Liver (tissue), 8 donors: ENCODE measurements at regions not wholly inside any gene's neighbourhood (a gene's known extent, or its start where the extent isn't known, plus 50 kb on each side); places are given as distances from the start of the nearest gene placed in this dataset.

ENCODE experiments used
- DNase-seq: peaks from one replicate; pipeline ENCODE4 v3.0.0-alpha.2; 2017; ENCODE audit warnings: low spot score
- H3K27ac ChIP-seq, 2 donors: one replicate each; pipeline ENCODE4 v1.7.0; 2013; ENCODE audit warnings: inconsistent platforms in 2 of 2, low read length in 2 of 2, control low read depth in 1 of 2, low read depth in 1 of 2, mild to moderate bottlenecking in 1 of 2
- H3K27me3 ChIP-seq, 4 donors: one replicate each; pipeline versions ENCODE4 v1.6.1 to v1.7.0; 2013; ENCODE audit warnings: low read length in 3 of 4, inconsistent platforms in 1 of 4, mild to moderate bottlenecking in 1 of 4, moderate library complexity in 1 of 4; ENCODE audit not compliant: control insufficient read depth in 4 of 4, insufficient read depth in 4 of 4
- H3K36me3 ChIP-seq, 4 donors: one replicate each; pipeline versions ENCODE4 v1.6.1 to v1.7.0; 2013; ENCODE audit warnings: low read length in 3 of 4, mild to moderate bottlenecking in 3 of 4, low read depth in 1 of 4, moderate library complexity in 1 of 4; ENCODE audit not compliant: control insufficient read depth in 4 of 4, insufficient read depth in 3 of 4
- H3K4me1 ChIP-seq, 4 donors: one replicate each; pipeline versions ENCODE4 v1.6.1 to v1.7.0; 2013; ENCODE audit warnings: low read length in 3 of 4, mild to moderate bottlenecking in 3 of 4, moderate library complexity in 1 of 4; ENCODE audit not compliant: control insufficient read depth in 4 of 4, insufficient read depth in 4 of 4
- H3K4me3 ChIP-seq, 3 donors: one replicate each; pipeline versions ENCODE4 v1.6.1 to v1.7.0; 2013; ENCODE audit warnings: low read length in 3 of 3, control low read depth in 1 of 3, low read depth in 1 of 3, mild to moderate bottlenecking in 1 of 3
- H3K9ac ChIP-seq, 2 donors: one replicate each; pipeline ENCODE4 v1.7.0; 2013; ENCODE audit warnings: low read length in 2 of 2, mild to moderate bottlenecking in 2 of 2, moderate library complexity in 2 of 2, control low read depth in 1 of 2, low read depth in 1 of 2
- H3K9me3 ChIP-seq, 4 donors: one replicate each; pipeline versions ENCODE4 v1.6.1 to v1.7.0; 2013; ENCODE audit warnings: low read length in 3 of 4; ENCODE audit not compliant: control insufficient read depth in 4 of 4
- EGR1 ChIP-seq, 2 donors: IDR thresholded peaks; 2 replicates each; pipeline ENCODE4 v1.6.1; 2016 to 2018; ENCODE audit warnings: antibody characterized with exemption in 2 of 2, low read depth in 2 of 2
- FOXA1 ChIP-seq: IDR thresholded peaks from 2 replicates; pipeline ENCODE4 v1.6.1; 2016; ENCODE audit warnings: antibody characterized with exemption
- FOXA2 ChIP-seq: IDR thresholded peaks from 2 replicates; pipeline ENCODE4 v1.6.1; 2016; ENCODE audit warnings: antibody characterized with exemption
- GABPA ChIP-seq, 2 donors: IDR thresholded peaks in 1 of 2; conservative IDR thresholded peaks in 1 of 2; 2 replicates each; pipeline ENCODE4 v1.6.1; 2016; ENCODE audit warnings: antibody characterized with exemption in 2 of 2, mild to moderate bottlenecking in 1 of 2, moderate library complexity in 1 of 2
- HNF4A ChIP-seq, 2 donors: conservative IDR thresholded peaks; 2 replicates each; pipeline ENCODE4 v1.6.1; 2016; ENCODE audit warnings: antibody characterized with exemption in 2 of 2, mild to moderate bottlenecking in 2 of 2
- HNF4G ChIP-seq: IDR thresholded peaks from 2 replicates; pipeline ENCODE4 v1.6.1; 2016; ENCODE audit warnings: antibody characterized with exemption
- JUND ChIP-seq, 2 donors: IDR thresholded peaks; 2 replicates each; pipeline ENCODE4 v1.6.1; 2016; ENCODE audit warnings: antibody characterized with exemption in 2 of 2
- NR2F2 ChIP-seq: IDR thresholded peaks from 2 replicates; pipeline ENCODE4 v1.6.1; 2016; ENCODE audit warnings: antibody characterized with exemption
- RAD21 ChIP-seq, 2 donors: IDR thresholded peaks; 2 replicates each; pipeline ENCODE4 v1.6.1; 2016; ENCODE audit warnings: antibody characterized with exemption in 2 of 2, mild to moderate bottlenecking in 2 of 2
- RXRA ChIP-seq, 2 donors: IDR thresholded peaks; 2 replicates each; pipeline ENCODE4 v1.6.1; 2017 to 2018; ENCODE audit warnings: antibody characterized with exemption in 2 of 2, mild to moderate bottlenecking in 1 of 2
- SP1 ChIP-seq: IDR thresholded peaks from 2 replicates; pipeline ENCODE4 v1.6.1; 2018; ENCODE audit warnings: antibody characterized with exemption, mild to moderate bottlenecking
- TAF1 ChIP-seq: conservative IDR thresholded peaks from 2 replicates; pipeline ENCODE4 v1.6.1; 2016; ENCODE audit warnings: antibody characterized with exemption, mild to moderate bottlenecking
- YY1 ChIP-seq: IDR thresholded peaks from 2 replicates; pipeline ENCODE4 v1.6.1; 2016; ENCODE audit warnings: antibody characterized with exemption, mild to moderate bottlenecking
- WGBS: extraction: QIAGEN DNeasy Blood & Tissue Kit; methylation state at CpG from one replicate; pipeline ENCODE4 v1.1.7; 2013; 5-methylcytosine and 5-hydroxymethylcytosine counted together
- TF ChIP-seq, protein P1 (sequence below): IDR thresholded peaks from 2 replicates; pipeline ENCODE4 v1.6.1; 2016; ENCODE audit warnings: antibody characterized with exemption
- TF ChIP-seq, protein P2 (sequence below): fragments of 150-350 bp; IDR thresholded peaks from 2 replicates; pipeline ENCODE4 v1.5.1; 2017; ENCODE audit warnings: improper control_type of control experiment, low read depth, low read length; ENCODE audit not compliant: missing input control
- TF ChIP-seq, protein P3 (sequence below): IDR thresholded peaks from 2 replicates; pipeline ENCODE4 v1.6.1; 2016; ENCODE audit warnings: antibody characterized with exemption, mild to moderate bottlenecking
- TF ChIP-seq, protein P4 (sequence below): IDR thresholded peaks from 2 replicates; pipeline ENCODE4 v1.6.1; 2016; ENCODE audit warnings: antibody characterized with exemption
- donor health status: healthy.
- donor health status: healthy.
- donor health status: healthy.
- donor health status: healthy.
- donor health status: healthy.

DNA sequence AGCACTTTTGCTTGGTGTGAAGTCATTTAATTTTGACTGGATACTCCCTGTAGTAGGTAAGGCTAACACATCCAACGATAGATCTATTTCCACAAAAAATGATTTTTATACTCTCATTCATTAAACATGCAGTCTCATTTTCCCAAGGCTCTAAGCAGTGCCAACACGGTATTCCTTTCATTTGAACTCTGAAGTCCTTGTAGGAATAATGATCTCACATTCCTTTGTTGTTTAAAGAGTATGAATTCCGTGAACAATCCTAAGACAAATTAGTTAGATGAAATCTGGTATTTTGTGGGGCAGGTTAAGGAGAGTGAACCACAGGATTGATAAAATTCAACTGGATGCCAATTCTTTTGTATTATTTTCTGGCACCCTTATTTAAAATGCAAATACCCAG, 66.6 kb downstream of the LACC1 start:
- 89% methylated on average over 3 of the region's 3 CpGs for WGBS
- Histone ChIP-seq H3K27ac (no peak overlapping the region), H3K4me3 (no peak overlapping the region), H3K27me3 (no peaks in the 10 kb centered on the region), H3K36me3 (no peaks in the 10 kb centered on the region), H3K9ac (no peak overlapping the region), H3K4me1 (no peaks in the 10 kb centered on the region), H3K9me3 (peaks cover 0 to 5% (median 2%) of the 10 kb centered on the region in 4 donors)
- no peak for TF ChIP-seq RAD21 (IDR thresholded peaks at IDR 0.05)
- TF ChIP-seq, protein P1, sequence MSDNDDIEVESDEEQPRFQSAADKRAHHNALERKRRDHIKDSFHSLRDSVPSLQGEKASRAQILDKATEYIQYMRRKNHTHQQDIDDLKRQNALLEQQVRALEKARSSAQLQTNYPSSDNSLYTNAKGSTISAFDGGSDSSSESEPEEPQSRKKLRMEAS, result no peak
- TF ChIP-seq, protein P2, sequence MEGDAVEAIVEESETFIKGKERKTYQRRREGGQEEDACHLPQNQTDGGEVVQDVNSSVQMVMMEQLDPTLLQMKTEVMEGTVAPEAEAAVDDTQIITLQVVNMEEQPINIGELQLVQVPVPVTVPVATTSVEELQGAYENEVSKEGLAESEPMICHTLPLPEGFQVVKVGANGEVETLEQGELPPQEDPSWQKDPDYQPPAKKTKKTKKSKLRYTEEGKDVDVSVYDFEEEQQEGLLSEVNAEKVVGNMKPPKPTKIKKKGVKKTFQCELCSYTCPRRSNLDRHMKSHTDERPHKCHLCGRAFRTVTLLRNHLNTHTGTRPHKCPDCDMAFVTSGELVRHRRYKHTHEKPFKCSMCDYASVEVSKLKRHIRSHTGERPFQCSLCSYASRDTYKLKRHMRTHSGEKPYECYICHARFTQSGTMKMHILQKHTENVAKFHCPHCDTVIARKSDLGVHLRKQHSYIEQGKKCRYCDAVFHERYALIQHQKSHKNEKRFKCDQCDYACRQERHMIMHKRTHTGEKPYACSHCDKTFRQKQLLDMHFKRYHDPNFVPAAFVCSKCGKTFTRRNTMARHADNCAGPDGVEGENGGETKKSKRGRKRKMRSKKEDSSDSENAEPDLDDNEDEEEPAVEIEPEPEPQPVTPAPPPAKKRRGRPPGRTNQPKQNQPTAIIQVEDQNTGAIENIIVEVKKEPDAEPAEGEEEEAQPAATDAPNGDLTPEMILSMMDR, result no peak
- no peak for TF ChIP-seq EGR1 (IDR thresholded peaks at IDR 0.05; ENCODE audit: low read depth in 2 of 2)
- DNase-seq, result no peak

GRCh38 chr13:43947897-43948458, 68.3 kb downstream of the LACC1 start:
- no peaks in the 10 kb centered on the region for H3K36me3 ChIP-seq
- H3K9me3 ChIP-seq, result peaks cover 0 to 5% (median 2%) of the 10 kb centered on the region in 4 donors
- H3K27me3 ChIP-seq, result no peaks in the 10 kb centered on the region
- no peak for DNase-seq
- TF ChIP-seq RXRA (IDR thresholded peaks at IDR 0.05), result no peak
- TF ChIP-seq, protein P2, result no peak
- H3K9ac ChIP-seq, result no peak overlapping the region
- no peak overlapping the region for H3K27ac ChIP-seq
- no peaks in the 10 kb centered on the region for H3K4me1 ChIP-seq
- WGBS, result 70% methylated on average over 3 of the region's 3 CpGs
- no peak overlapping the region for H3K4me3 ChIP-seq

DNA sequence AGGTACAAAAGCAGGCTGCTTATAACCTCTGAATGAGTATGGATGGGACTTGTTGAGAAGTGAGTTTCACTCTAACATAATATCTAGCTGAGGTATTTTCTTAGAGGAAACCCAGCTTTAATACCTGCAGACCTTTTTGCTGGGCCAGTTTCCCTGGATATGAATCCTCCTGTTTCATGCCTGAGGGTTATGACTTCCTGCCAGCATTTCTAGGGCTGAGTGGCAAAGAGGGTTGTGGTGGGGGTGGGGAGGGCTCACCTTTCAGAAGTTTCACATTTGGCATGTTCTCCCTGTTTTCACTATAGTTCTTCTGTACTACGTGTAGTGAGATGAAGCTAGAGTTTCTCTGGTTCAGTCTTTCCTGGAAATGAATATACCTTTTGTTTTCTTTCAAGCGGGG, 73.7 kb downstream of the LACC1 start:
- Histone ChIP-seq H3K27ac (no peak overlapping the region), H3K9me3 (no peaks in the 10 kb centered on the region), H3K36me3 (no peaks in the 10 kb centered on the region), H3K9ac (no peak overlapping the region), H3K4me1 (no peaks in the 10 kb centered on the region), H3K4me3 (no peak overlapping the region), H3K27me3 (no peaks in the 10 kb centered on the region)
- DNase-seq, result no peak
- WGBS, result 75% methylated on average over 2 of the region's 2 CpGs
- TF ChIP-seq FOXA2, result no peak
- TF ChIP-seq FOXA1, result no peak
- TF ChIP-seq RXRA (IDR thresholded peaks at IDR 0.05), result no peak
- no peak for TF ChIP-seq TAF1
- no peak for TF ChIP-seq EGR1 (IDR thresholded peaks at IDR 0.05; ENCODE audit: low read depth in 2 of 2)
- no peak for TF ChIP-seq YY1
- TF ChIP-seq, protein P2, result no peak
- TF ChIP-seq HNF4G, result no peak
- TF ChIP-seq, protein P3, sequence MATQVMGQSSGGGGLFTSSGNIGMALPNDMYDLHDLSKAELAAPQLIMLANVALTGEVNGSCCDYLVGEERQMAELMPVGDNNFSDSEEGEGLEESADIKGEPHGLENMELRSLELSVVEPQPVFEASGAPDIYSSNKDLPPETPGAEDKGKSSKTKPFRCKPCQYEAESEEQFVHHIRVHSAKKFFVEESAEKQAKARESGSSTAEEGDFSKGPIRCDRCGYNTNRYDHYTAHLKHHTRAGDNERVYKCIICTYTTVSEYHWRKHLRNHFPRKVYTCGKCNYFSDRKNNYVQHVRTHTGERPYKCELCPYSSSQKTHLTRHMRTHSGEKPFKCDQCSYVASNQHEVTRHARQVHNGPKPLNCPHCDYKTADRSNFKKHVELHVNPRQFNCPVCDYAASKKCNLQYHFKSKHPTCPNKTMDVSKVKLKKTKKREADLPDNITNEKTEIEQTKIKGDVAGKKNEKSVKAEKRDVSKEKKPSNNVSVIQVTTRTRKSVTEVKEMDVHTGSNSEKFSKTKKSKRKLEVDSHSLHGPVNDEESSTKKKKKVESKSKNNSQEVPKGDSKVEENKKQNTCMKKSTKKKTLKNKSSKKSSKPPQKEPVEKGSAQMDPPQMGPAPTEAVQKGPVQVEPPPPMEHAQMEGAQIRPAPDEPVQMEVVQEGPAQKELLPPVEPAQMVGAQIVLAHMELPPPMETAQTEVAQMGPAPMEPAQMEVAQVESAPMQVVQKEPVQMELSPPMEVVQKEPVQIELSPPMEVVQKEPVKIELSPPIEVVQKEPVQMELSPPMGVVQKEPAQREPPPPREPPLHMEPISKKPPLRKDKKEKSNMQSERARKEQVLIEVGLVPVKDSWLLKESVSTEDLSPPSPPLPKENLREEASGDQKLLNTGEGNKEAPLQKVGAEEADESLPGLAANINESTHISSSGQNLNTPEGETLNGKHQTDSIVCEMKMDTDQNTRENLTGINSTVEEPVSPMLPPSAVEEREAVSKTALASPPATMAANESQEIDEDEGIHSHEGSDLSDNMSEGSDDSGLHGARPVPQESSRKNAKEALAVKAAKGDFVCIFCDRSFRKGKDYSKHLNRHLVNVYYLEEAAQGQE, result no peak
- no peak for TF ChIP-seq GABPA (IDR thresholded peaks at IDR 0.05 in 1 of 2, conservative IDR thresholded peaks at IDR 0.05 in 1 of 2)
- TF ChIP-seq, protein P1, result no peak
- TF ChIP-seq, protein P4, sequence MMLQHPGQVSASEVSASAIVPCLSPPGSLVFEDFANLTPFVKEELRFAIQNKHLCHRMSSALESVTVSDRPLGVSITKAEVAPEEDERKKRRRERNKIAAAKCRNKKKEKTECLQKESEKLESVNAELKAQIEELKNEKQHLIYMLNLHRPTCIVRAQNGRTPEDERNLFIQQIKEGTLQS, result no peak
- no peak for TF ChIP-seq SP1
- no peak for TF ChIP-seq HNF4A (conservative IDR thresholded peaks at IDR 0.05)
- TF ChIP-seq RAD21 (IDR thresholded peaks at IDR 0.05), result no peak
- TF ChIP-seq JUND (IDR thresholded peaks at IDR 0.05), result no peak
- TF ChIP-seq NR2F2, result no peak
